ENCODE measurements at regions not wholly inside any gene's neighbourhood (a gene's known extent, or its start where the extent isn't known, plus 50 kb on each side); places are given as distances from the start of the nearest gene placed in this dataset.

DNA sequence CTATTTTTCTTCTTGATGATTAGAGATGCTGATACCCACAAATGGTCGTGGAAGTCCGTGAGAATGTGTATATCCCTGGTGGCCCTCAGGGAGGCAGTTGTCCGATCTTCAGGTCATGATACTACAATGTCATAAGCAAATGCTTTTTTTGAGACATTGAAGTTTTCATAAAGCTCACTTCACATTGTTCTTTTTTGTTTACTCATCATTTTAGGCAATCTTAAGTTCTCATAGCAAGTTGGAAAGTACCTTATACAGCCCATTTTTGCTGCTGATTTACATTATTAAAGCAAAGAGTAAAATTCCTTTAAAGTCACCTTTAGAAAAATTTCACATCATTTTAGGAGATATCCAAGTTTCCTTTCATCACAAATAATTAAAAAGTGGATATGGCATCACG, 90.0 kb upstream of the CCDC196 start:
- Histone ChIP-seq H3K36me3 (replicated peaks; ENCODE audit: control insufficient read depth, insufficient read depth, low read length) (no peaks in the 10 kb centered on the region), H3K27me3 (ENCODE audit: control insufficient read depth, insufficient read depth, low read length) (no peaks in the 10 kb centered on the region), H3K4me3 (ENCODE audit: insufficient read depth, low read depth, low read length) (no peak overlapping the region)
- no peak for DNase-seq

DNA sequence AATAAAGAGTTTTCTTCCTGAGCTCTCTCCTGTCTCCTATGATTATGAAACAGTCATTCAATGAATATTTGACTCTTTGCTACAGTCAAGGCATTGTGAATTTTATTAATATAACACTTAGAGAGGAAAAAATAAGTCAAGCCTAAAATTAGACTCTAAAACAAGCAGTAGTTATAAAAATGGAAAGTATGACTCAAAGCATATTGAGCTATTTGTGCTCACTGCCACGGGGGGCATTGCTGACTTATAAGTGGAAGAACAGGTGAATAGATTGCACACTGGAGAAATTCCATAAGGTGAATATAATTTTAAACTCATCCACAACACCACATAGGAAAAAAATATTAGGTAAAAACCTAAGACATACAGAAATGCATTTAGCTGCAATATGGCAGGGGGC, 87.7 kb upstream of the CCDC196 start:
- no peak for DNase-seq
- no peaks in the 10 kb centered on the region for H3K36me3 ChIP-seq (replicated peaks; ENCODE audit: control insufficient read depth, insufficient read depth, low read length)
- H3K4me3 ChIP-seq (ENCODE audit: insufficient read depth, low read depth, low read length) = no peak overlapping the region
- H3K27me3 ChIP-seq (ENCODE audit: control insufficient read depth, insufficient read depth, low read length) = no peaks in the 10 kb centered on the region

DNA sequence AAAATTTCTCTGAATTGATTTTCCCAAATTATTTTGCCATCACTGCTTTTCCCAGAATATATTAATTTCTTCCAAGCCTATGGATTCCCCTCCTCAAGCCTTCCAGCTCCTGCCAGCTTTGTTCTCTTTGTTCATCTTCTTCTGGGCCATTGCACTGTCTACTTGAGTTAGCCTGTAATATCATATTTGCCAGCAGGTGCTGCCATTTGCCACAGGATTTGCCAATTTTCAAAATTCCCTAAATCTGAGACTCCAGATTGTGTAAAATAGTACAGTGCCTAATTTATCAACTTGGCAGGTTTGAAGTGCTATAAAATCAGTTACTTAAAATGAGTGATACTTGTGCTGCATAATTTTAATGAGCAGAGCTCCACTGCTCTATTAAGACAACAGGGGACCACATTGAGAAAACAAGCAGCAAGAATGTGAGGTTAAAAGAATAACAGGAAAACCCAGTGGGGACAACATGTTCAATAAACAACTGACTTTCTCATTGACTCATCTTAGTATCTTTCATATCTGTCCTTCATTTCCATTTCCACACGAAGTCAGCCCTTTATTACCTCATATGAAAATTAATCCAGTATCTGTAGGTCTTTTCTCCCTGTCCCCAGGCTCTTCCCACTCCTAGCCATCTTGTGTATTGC, 84.6 kb upstream of the CCDC196 start:
- Histone ChIP-seq H3K36me3 (replicated peaks; ENCODE audit: control insufficient read depth, insufficient read depth, low read length) (no peaks in the 10 kb centered on the region), H3K4me3 (ENCODE audit: insufficient read depth, low read depth, low read length) (no peak overlapping the region), H3K27me3 (ENCODE audit: control insufficient read depth, insufficient read depth, low read length) (no peaks in the 10 kb centered on the region)
- DNase-seq = no peak

DNA sequence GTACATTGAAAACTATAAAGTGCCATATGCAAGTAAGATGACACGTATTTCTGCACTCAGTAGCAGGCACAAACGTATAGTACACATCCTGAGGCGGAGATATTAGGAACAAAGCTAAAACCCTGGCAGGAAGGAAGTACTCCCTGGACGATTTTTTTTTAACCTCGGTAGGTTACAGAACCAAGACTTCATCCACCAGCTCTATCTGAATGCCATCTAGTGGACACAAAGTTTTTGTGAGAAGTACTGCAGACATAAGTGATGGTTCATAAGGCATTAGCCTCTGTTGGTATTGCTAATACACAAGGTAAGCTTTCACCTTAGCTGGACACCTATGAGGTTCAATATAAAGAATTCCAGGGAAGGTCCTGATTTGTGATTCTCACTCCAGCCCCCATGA, 83.0 kb upstream of the CCDC196 start:
- no peak overlapping the region for H3K4me3 ChIP-seq (ENCODE audit: insufficient read depth, low read depth, low read length)
- no peak for DNase-seq
- no peaks in the 10 kb centered on the region for H3K27me3 ChIP-seq (ENCODE audit: control insufficient read depth, insufficient read depth, low read length)
- no peaks in the 10 kb centered on the region for H3K36me3 ChIP-seq (replicated peaks; ENCODE audit: control insufficient read depth, insufficient read depth, low read length)

DNA sequence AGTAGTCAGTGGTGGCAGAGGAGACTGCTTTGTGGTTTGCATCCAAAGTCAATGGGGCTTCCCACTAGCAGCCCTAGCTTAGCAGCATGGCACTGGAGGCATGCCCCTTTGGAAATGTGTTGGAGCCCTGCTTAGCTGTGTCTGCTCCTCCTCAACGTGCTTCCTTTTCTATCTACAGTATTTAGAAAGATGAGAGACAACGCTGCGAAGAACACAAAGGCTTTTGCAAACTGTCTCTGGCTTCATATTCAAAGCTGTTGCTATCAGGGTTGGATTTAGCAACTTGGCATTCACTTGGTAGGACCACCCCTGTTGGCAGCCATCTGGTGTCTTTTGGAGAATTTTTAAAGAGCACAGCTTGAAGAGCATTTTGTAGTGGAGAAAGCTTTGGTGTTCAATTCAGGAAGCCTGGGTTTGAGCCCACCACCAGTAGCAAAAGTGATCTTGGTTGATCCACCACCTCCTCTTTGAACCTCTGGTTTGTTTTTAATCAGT, 82.1 kb upstream of the CCDC196 start:
- DNase-seq = no peak
- no peaks in the 10 kb centered on the region for H3K27me3 ChIP-seq (ENCODE audit: control insufficient read depth, insufficient read depth, low read length)
- H3K36me3 ChIP-seq (replicated peaks; ENCODE audit: control insufficient read depth, insufficient read depth, low read length) = no peaks in the 10 kb centered on the region

DNA sequence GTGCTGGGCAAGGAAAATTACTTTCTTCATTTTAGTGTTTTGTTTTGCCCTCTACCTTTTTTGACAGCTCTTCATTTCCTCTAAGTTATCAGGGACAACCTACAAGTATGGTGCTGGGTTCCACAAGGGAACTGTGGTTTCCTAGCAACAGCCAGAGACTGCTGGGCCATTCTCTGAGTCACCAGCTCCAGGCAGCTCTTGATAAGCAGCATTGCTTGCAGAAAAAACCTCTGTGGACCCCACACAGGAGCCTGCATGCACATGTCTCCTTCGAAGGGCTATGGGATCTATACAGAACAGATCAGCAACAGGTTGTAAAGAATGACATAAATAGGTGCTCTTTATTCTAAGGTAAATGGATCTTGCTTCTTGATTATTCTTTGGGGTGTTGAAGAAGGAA, 81.0 kb upstream of the CCDC196 start:
- Histone ChIP-seq H3K36me3 (replicated peaks; ENCODE audit: control insufficient read depth, insufficient read depth, low read length) (no peaks in the 10 kb centered on the region), H3K4me3 (ENCODE audit: insufficient read depth, low read depth, low read length) (no peak overlapping the region), H3K27me3 (ENCODE audit: control insufficient read depth, insufficient read depth, low read length) (no peaks in the 10 kb centered on the region)
- DNase-seq = no peak

More for the DNA sequence above, 82.1 kb upstream of the CCDC196 start:
- no peak overlapping the region for H3K4me3 ChIP-seq (ENCODE audit: insufficient read depth, low read depth, low read length)

DNA sequence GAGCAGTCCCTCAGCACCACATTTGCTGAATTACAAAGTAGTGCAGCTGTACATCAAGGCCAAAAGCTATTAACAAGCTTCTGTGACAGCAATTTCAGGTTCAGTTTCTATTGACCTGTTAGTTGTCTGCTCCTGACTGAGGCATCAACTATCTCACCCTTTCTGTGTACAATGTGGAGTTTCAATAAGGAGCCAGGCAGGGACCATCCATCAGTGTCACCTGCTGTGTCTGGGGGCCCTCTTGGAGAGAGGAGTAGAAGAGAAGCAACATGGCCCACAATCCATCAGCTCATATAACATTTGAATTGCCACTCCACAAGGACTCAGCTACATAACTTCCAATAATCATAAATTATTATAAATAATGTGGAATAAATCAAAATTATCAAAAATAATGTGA, 72.3 kb upstream of the CCDC196 start:
- Histone ChIP-seq H3K36me3 (replicated peaks; ENCODE audit: control insufficient read depth, insufficient read depth, low read length) (no peaks in the 10 kb centered on the region), H3K4me3 (ENCODE audit: insufficient read depth, low read depth, low read length) (no peak overlapping the region), H3K27me3 (ENCODE audit: control insufficient read depth, insufficient read depth, low read length) (no peaks in the 10 kb centered on the region)
- no peak for DNase-seq

DNA sequence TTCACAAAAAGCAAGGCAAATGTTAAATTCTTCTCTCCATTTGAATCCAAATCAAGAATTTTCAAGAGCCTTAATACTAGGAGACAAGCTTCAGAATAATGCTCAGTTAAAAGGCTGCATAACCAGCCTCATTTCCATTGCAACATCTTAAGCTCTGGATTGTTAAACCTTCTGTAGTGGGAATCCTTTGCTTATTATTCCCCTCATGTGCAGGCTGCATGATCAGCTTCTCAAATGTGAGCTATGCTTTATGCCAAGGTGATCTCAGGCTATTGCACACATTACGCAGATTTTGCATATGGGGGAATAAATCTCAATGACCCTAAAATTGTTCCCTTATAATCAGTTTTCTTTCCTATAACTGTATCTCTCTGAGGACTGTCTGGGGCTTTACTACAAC, 71.7 kb upstream of the CCDC196 start:
- Histone ChIP-seq H3K27me3 (ENCODE audit: control insufficient read depth, insufficient read depth, low read length) (no peaks in the 10 kb centered on the region), H3K4me3 (ENCODE audit: insufficient read depth, low read depth, low read length) (no peak overlapping the region), H3K36me3 (replicated peaks; ENCODE audit: control insufficient read depth, insufficient read depth, low read length) (no peaks in the 10 kb centered on the region)
- no peak for DNase-seq

DNA sequence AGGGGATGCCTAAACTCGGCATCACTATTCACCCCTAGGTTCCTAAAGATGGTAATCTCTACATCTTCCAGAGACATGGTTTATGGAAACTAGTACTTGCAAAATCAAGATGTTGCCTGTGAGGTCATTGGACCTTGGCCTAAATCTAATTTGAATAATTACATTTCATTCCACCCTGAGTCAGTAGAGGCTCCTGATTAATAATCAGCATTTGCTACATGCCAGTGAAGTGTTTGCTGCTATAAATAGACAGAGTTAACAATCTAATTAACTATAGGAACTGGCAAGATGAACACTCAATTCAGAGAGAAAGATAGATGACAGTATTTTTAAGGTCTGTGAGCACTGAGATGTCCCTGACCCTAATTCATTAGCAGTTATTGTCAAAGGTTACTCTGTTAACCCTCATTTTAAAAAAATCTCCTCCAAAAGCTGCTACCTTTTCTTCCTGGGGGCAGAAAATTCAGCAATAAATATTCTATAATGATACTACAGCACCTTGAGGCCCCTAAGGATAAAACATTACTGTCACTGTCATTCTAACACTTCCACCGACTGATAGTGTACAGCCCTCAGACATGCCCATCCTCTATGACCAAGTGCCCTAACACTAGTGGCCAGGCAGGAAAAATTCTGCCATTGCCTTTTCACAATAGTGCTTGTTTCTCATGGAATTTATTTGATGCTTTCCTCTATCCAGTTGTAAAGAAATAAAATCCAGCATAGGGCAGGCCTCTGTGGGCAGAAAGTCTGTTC, 65.7 kb upstream of the CCDC196 start:
- no peaks in the 10 kb centered on the region; the same call in 1 of the 2 replicates for H3K27me3 ChIP-seq (ENCODE audit: control insufficient read depth, insufficient read depth, low read length)
- no peak for DNase-seq
- H3K36me3 ChIP-seq (replicated peaks; ENCODE audit: control insufficient read depth, insufficient read depth, low read length) = no peaks in the 10 kb centered on the region
- no peak overlapping the region for H3K4me3 ChIP-seq (ENCODE audit: insufficient read depth, low read depth, low read length)

DNA sequence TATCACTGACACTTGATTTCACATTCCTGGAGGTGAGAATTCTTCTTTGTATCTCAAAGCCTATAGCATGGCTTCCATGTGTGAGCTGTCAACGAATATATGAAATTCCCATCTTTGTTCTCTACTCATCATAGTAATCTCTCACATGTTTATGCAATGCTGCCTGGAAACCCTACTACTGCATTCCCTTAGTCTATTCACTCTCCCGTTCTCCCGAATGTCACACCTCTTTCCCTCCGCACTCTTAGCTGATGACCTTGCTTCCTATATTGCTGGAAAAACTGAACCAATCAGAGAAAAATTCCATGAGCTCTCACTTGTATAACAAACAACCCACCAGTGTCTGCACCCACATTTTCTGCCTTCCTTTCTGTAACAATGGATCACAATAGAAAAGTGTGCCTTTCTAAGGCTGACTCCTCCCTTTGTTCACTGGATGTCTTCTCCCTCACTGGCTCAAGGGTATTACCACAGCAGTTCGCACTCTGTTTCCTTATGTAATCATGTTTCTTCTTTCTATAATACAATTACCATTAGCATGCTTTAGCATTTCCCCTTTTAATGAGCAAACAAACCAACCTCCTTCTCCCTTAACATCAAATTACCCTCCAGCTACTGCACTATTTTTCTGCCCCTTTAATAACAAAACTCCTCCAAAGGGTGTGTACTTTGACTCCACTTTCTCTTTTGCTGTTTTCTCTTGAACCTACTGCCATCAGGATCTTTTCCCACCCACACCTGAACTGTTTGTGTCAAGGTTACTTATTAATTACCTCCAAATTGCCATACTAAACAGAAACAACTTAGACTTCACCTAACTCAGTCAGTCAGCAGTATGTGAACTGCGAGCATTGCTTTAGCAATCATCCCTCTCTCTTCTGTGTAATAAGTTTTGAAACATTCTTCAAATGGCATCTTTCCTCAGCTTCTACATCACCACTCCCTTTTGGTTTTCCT, 63.9 kb upstream of the CCDC196 start:
- no peaks in the 10 kb centered on the region; the same call in 1 of the 2 replicates for H3K27me3 ChIP-seq (ENCODE audit: control insufficient read depth, insufficient read depth, low read length)
- no peaks in the 10 kb centered on the region for H3K36me3 ChIP-seq (replicated peaks; ENCODE audit: control insufficient read depth, insufficient read depth, low read length)
- no peak for DNase-seq
- no peak overlapping the region for H3K4me3 ChIP-seq (ENCODE audit: insufficient read depth, low read depth, low read length)

DNA sequence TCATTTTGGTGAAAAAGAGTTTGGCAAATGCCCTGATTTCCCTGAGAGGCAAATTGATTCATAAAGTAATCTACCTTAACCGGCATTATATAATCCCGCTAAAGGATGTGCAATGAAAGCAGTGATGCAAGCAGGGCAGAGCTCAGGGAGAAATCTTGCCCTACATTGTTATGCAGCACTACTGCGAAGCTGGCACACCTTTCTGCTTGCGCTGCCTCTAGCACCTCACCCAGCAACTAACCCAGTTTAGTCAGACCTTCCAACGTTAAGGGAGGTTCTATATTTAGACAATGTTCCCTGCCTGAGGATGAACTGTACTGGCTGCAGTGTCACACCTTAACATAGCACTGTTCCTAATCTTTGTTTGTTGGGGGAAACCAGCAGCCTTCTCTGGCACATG, 60.8 kb upstream of the CCDC196 start:
- Histone ChIP-seq H3K4me3 (ENCODE audit: insufficient read depth, low read depth, low read length) (no peak overlapping the region), H3K27me3 (ENCODE audit: control insufficient read depth, insufficient read depth, low read length) (no peaks in the 10 kb centered on the region; the same call in 1 of the 2 replicates), H3K36me3 (replicated peaks; ENCODE audit: control insufficient read depth, insufficient read depth, low read length) (no peaks in the 10 kb centered on the region)
- DNase-seq = no peak

DNA sequence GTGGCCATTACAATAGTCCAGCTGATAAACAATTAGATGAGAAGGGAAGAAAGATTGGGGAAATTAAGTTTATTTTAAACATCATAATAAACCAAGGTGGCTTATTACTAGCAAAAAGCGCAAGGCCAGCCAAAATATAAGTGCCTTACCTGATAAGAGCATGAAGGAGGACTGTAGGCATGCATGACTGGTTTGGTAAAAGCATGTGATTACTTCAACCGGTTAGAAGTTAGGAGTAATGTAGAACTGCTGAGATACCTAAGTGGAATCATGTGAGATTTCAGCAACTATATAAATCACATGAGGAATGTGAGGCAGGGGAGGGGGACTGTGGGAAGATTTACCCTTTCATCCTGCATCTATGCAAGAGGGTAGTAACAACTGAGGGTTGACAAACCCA, 59.7 kb upstream of the CCDC196 start:
- DNase-seq = no peak
- H3K4me3 ChIP-seq (ENCODE audit: insufficient read depth, low read depth, low read length) = no peak overlapping the region
- H3K27me3 ChIP-seq (ENCODE audit: control insufficient read depth, insufficient read depth, low read length) = no peaks in the 10 kb centered on the region; the same call in 1 of the 2 replicates
- no peaks in the 10 kb centered on the region for H3K36me3 ChIP-seq (replicated peaks; ENCODE audit: control insufficient read depth, insufficient read depth, low read length)

DNA sequence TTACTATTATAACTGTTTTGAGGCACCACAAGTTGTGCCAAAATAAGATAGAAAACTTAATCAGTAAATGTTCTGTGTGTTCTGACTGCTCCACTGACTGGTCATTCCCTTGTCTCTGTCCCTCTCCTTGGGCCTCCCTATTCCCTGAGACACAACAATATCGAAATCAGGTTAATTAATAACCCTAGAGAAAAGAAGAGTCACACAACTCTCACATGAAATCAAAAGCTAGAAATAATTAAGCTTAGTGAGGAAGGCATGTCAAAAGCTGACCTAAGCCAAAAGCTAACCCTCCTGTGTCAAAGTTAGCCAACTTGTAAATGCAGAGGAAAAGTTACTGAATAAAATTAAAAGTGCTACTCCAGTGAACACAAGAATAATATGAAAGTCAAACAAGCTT, 53.8 kb upstream of the CCDC196 start:
- no peak for DNase-seq
- H3K36me3 ChIP-seq (replicated peaks; ENCODE audit: control insufficient read depth, insufficient read depth, low read length) = no peaks in the 10 kb centered on the region
- no peak overlapping the region for H3K4me3 ChIP-seq (ENCODE audit: insufficient read depth, low read depth, low read length)

DNA sequence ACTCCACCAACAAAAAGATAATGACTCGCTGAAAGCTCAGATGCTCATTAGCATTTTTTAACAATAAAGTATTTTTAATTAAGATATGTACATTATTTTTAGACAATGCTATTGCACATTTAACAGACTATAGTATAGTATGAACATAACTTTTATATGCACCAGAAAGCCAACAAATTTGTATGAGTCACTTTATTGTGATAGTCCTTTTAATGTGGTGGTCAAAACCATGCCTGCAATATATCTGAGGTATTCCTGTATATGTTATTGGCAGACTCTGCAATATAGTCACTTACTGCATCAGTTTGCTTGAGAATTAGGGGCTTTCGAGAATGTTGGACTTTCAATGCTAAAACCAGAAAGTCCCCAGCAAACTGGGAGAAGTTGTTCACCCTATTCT, 51.7 kb upstream of the CCDC196 start:
- Histone ChIP-seq H3K4me3 (ENCODE audit: insufficient read depth, low read depth, low read length) (no peak overlapping the region), H3K27me3 (ENCODE audit: control insufficient read depth, insufficient read depth, low read length) (no peaks in the 10 kb centered on the region), H3K36me3 (replicated peaks; ENCODE audit: control insufficient read depth, insufficient read depth, low read length) (no peaks in the 10 kb centered on the region)
- DNase-seq = no peak

More for the DNA sequence above, 53.8 kb upstream of the CCDC196 start:
- no peaks in the 10 kb centered on the region for H3K27me3 ChIP-seq (ENCODE audit: control insufficient read depth, insufficient read depth, low read length)

Measured in H7 (cell line).